ENCODE measurements at regions not wholly inside any gene's neighbourhood (a gene's known extent, or its start where the extent isn't known, plus 50 kb on each side); places are given as distances from the start of the nearest gene placed in this dataset.

- no peak overlapping the region for H3K18ac ChIP-seq (ENCODE audit: low read length)
- H2BK12ac ChIP-seq (ENCODE audit: low read length), result no peak overlapping the region
- no CpG with 5 or more reads among the region's 4 CpGs for WGBS, 2 donors (ENCODE audit: extremely low coverage in 2 of 2, insufficient read length in 2 of 2, insufficient replicate concordance in 1 of 2)
- peaks cover 0 to 2% of the 10 kb centered on the region in 2 donors for H3K9me3 ChIP-seq (replicated peaks in 1 of 2; ENCODE audit: control insufficient read depth in 2 of 2, insufficient read depth in 1 of 2, low read depth in 1 of 2, low read length in 2 of 2)
- no peak overlapping the region for H2AK5ac ChIP-seq (ENCODE audit: low read depth, low read length)
- no peak overlapping the region for H3K14ac ChIP-seq (ENCODE audit: low read length)
- no peak overlapping the region for H3K4ac ChIP-seq (ENCODE audit: low read length)
- no peaks in the 10 kb centered on the region for H3K4me1 ChIP-seq (ENCODE audit: control insufficient read depth in 2 of 2, insufficient read depth in 1 of 2, low read depth in 1 of 2, low read length in 2 of 2)
- H2BK5ac ChIP-seq (ENCODE audit: low read length), result no peak overlapping the region
- no peak overlapping the region for H3K23ac ChIP-seq (ENCODE audit: low read depth, low read length, poor library complexity)
- H3K27me3 ChIP-seq (ENCODE audit: control insufficient read depth in 3 of 3, insufficient read depth in 3 of 3, low read depth in 1 of 3, low read length in 3 of 3), result no peaks in the 10 kb centered on the region
- no peak overlapping the region for H4K91ac ChIP-seq (ENCODE audit: low read depth, low read length, poor library complexity)
- no peak overlapping the region for H2AFZ ChIP-seq (ENCODE audit: low read length)
- H2BK15ac ChIP-seq (ENCODE audit: low read length), result no peak overlapping the region
- no peaks in the 10 kb centered on the region for H3K79me1 ChIP-seq (ENCODE audit: low read depth, low read length)
- DNase-seq (ENCODE audit: low spot score), result no peak
- no peak overlapping the region for H3K9ac ChIP-seq (ENCODE audit: low read depth, low read length, poor library complexity)
- H3K36me3 ChIP-seq (replicated peaks in 1 of 2; ENCODE audit: control insufficient read depth in 2 of 2, insufficient read depth in 2 of 2, low read length in 2 of 2), result no peaks in the 10 kb centered on the region
- H2BK120ac ChIP-seq (ENCODE audit: low read depth, low read length), result no peak overlapping the region
- no peak overlapping the region for H3K4me2 ChIP-seq (ENCODE audit: insufficient read depth, low read length, poor library complexity, severe bottlenecking)
- no peak overlapping the region for H4K8ac ChIP-seq (ENCODE audit: low read depth, low read length)
- H3K27ac ChIP-seq (replicated peaks; ENCODE audit: low read length), result no peak overlapping the region
- H3K4me3 ChIP-seq (ENCODE audit: low read length in 2 of 2), result no peak overlapping the region
Measured at GRCh38 chr1:104791030-104791429, 1041.3 kb downstream of the AMY1C start.

GRCh38 chr1:104794035-104794434 lies 1044.3 kb downstream of the AMY1C start:
- no peak overlapping the region for H3K4me2 ChIP-seq (ENCODE audit: insufficient read depth, low read length, poor library complexity, severe bottlenecking)
- no peak overlapping the region for H3K18ac ChIP-seq (ENCODE audit: low read length)
- no peaks in the 10 kb centered on the region for H3K79me1 ChIP-seq (ENCODE audit: low read depth, low read length)
- H3K23ac ChIP-seq (ENCODE audit: low read depth, low read length, poor library complexity), result no peak overlapping the region
- H2BK12ac ChIP-seq (ENCODE audit: low read length), result no peak overlapping the region
- H3K14ac ChIP-seq (ENCODE audit: low read length), result no peak overlapping the region
- no peaks in the 10 kb centered on the region for H3K27me3 ChIP-seq (ENCODE audit: control insufficient read depth in 3 of 3, insufficient read depth in 3 of 3, low read depth in 1 of 3, low read length in 3 of 3)
- no peak overlapping the region for H2BK15ac ChIP-seq (ENCODE audit: low read length)
- H3K36me3 ChIP-seq (replicated peaks in 1 of 2; ENCODE audit: control insufficient read depth in 2 of 2, insufficient read depth in 2 of 2, low read length in 2 of 2), result no peaks in the 10 kb centered on the region
- no peak overlapping the region for H2BK5ac ChIP-seq (ENCODE audit: low read length)
- no peak overlapping the region for H2BK120ac ChIP-seq (ENCODE audit: low read depth, low read length)
- DNase-seq (ENCODE audit: low spot score), result no peak
- H2AK5ac ChIP-seq (ENCODE audit: low read depth, low read length), result no peak overlapping the region
- H3K9ac ChIP-seq (ENCODE audit: low read depth, low read length, poor library complexity), result no peak overlapping the region
- H3K4me1 ChIP-seq (ENCODE audit: control insufficient read depth in 2 of 2, insufficient read depth in 1 of 2, low read depth in 1 of 2, low read length in 2 of 2), result no peaks in the 10 kb centered on the region
- H3K4me3 ChIP-seq (ENCODE audit: low read length in 2 of 2), result no peak overlapping the region
- H4K8ac ChIP-seq (ENCODE audit: low read depth, low read length), result no peak overlapping the region
- no peak overlapping the region for H4K91ac ChIP-seq (ENCODE audit: low read depth, low read length, poor library complexity)
- no peak overlapping the region for H3K27ac ChIP-seq (replicated peaks; ENCODE audit: low read length)
- no peak overlapping the region for H3K4ac ChIP-seq (ENCODE audit: low read length)
- H3K9me3 ChIP-seq (replicated peaks in 1 of 2; ENCODE audit: control insufficient read depth in 2 of 2, insufficient read depth in 1 of 2, low read depth in 1 of 2, low read length in 2 of 2), result no peaks in the 10 kb centered on the region
- no peak overlapping the region for H2AFZ ChIP-seq (ENCODE audit: low read length)

- H3K4me1 ChIP-seq (ENCODE audit: control insufficient read depth in 2 of 2, insufficient read depth in 1 of 2, low read depth in 1 of 2, low read length in 2 of 2), result no peaks in the 10 kb centered on the region
- H3K14ac ChIP-seq (ENCODE audit: low read length), result no peak overlapping the region
- no peaks in the 10 kb centered on the region for H3K9me3 ChIP-seq (replicated peaks in 1 of 2; ENCODE audit: control insufficient read depth in 2 of 2, insufficient read depth in 1 of 2, low read depth in 1 of 2, low read length in 2 of 2)
- WGBS, 2 donors (ENCODE audit: extremely low coverage in 2 of 2, insufficient read length in 2 of 2, insufficient replicate concordance in 1 of 2), result no CpG with 5 or more reads among the region's 6 CpGs
- H2BK15ac ChIP-seq (ENCODE audit: low read length), result no peak overlapping the region
- H2BK12ac ChIP-seq (ENCODE audit: low read length), result no peak overlapping the region
- H3K4me2 ChIP-seq (ENCODE audit: insufficient read depth, low read length, poor library complexity, severe bottlenecking), result no peak overlapping the region
- H3K4me3 ChIP-seq (ENCODE audit: low read length in 2 of 2), result no peak overlapping the region
- H3K9ac ChIP-seq (ENCODE audit: low read depth, low read length, poor library complexity), result no peak overlapping the region
- H3K4ac ChIP-seq (ENCODE audit: low read length), result no peak overlapping the region
- H4K8ac ChIP-seq (ENCODE audit: low read depth, low read length), result no peak overlapping the region
- H3K79me1 ChIP-seq (ENCODE audit: low read depth, low read length), result no peaks in the 10 kb centered on the region
- no peaks in the 10 kb centered on the region for H3K36me3 ChIP-seq (replicated peaks in 1 of 2; ENCODE audit: control insufficient read depth in 2 of 2, insufficient read depth in 2 of 2, low read length in 2 of 2)
- no peaks in the 10 kb centered on the region for H3K27me3 ChIP-seq (ENCODE audit: control insufficient read depth in 3 of 3, insufficient read depth in 3 of 3, low read depth in 1 of 3, low read length in 3 of 3)
- no peak overlapping the region for H2AFZ ChIP-seq (ENCODE audit: low read length)
- no peak overlapping the region for H2AK5ac ChIP-seq (ENCODE audit: low read depth, low read length)
- no peak overlapping the region for H3K27ac ChIP-seq (replicated peaks; ENCODE audit: low read length)
- H4K91ac ChIP-seq (ENCODE audit: low read depth, low read length, poor library complexity), result no peak overlapping the region
- DNase-seq (ENCODE audit: low spot score), result no peak
- H3K18ac ChIP-seq (ENCODE audit: low read length), result no peak overlapping the region
- H3K23ac ChIP-seq (ENCODE audit: low read depth, low read length, poor library complexity), result no peak overlapping the region
- H2BK120ac ChIP-seq (ENCODE audit: low read depth, low read length), result no peak overlapping the region
- no peak overlapping the region for H2BK5ac ChIP-seq (ENCODE audit: low read length)
Measured at GRCh38 chr1:104795931-104796330, 1046.2 kb downstream of the AMY1C start.

GRCh38 chr1:104797982-104798381 lies 1048.3 kb downstream of the AMY1C start:
- H2AFZ ChIP-seq (ENCODE audit: low read length), result no peak overlapping the region
- no peak overlapping the region for H3K4me3 ChIP-seq (ENCODE audit: low read length in 2 of 2)
- no peak overlapping the region for H2BK5ac ChIP-seq (ENCODE audit: low read length)
- no peak overlapping the region for H3K27ac ChIP-seq (replicated peaks; ENCODE audit: low read length)
- H3K9me3 ChIP-seq (replicated peaks in 1 of 2; ENCODE audit: control insufficient read depth in 2 of 2, insufficient read depth in 1 of 2, low read depth in 1 of 2, low read length in 2 of 2), result no peaks in the 10 kb centered on the region
- H3K4me2 ChIP-seq (ENCODE audit: insufficient read depth, low read length, poor library complexity, severe bottlenecking), result no peak overlapping the region
- H2BK12ac ChIP-seq (ENCODE audit: low read length), result no peak overlapping the region
- no peak overlapping the region for H2BK15ac ChIP-seq (ENCODE audit: low read length)
- no peak overlapping the region for H2BK120ac ChIP-seq (ENCODE audit: low read depth, low read length)
- DNase-seq (ENCODE audit: low spot score), result no peak
- WGBS, 2 donors (ENCODE audit: extremely low coverage in 2 of 2, insufficient read length in 2 of 2, insufficient replicate concordance in 1 of 2), result no CpG with 5 or more reads among the region's 2 CpGs
- H2AK5ac ChIP-seq (ENCODE audit: low read depth, low read length), result no peak overlapping the region
- H3K4ac ChIP-seq (ENCODE audit: low read length), result no peak overlapping the region
- H4K8ac ChIP-seq (ENCODE audit: low read depth, low read length), result no peak overlapping the region
- no peak overlapping the region for H3K18ac ChIP-seq (ENCODE audit: low read length)
- H3K23ac ChIP-seq (ENCODE audit: low read depth, low read length, poor library complexity), result no peak overlapping the region
- no peak overlapping the region for H3K9ac ChIP-seq (ENCODE audit: low read depth, low read length, poor library complexity)
- no peaks in the 10 kb centered on the region for H3K36me3 ChIP-seq (replicated peaks in 1 of 2; ENCODE audit: control insufficient read depth in 2 of 2, insufficient read depth in 2 of 2, low read length in 2 of 2)
- no peak overlapping the region for H3K14ac ChIP-seq (ENCODE audit: low read length)
- no peaks in the 10 kb centered on the region for H3K4me1 ChIP-seq (ENCODE audit: control insufficient read depth in 2 of 2, insufficient read depth in 1 of 2, low read depth in 1 of 2, low read length in 2 of 2)
- no peaks in the 10 kb centered on the region for H3K79me1 ChIP-seq (ENCODE audit: low read depth, low read length)
- no peaks in the 10 kb centered on the region for H3K27me3 ChIP-seq (ENCODE audit: control insufficient read depth in 3 of 3, insufficient read depth in 3 of 3, low read depth in 1 of 3, low read length in 3 of 3)
- no peak overlapping the region for H4K91ac ChIP-seq (ENCODE audit: low read depth, low read length, poor library complexity)
